Stimulated activated CD8-positive, alpha-beta memory T cell treated with anti-CD3 and anti-CD28 coated beads, Interleukin-7, amount 100 ng/mL, for 48 hours (primary cell): ENCODE measurements at regions not wholly inside any gene's neighbourhood (a gene's known extent, or its start where the extent isn't known, plus 50 kb on each side); places are given as distances from the start of the nearest gene placed in this dataset.
"Not testable (repeated sequence)": the region's sequence is repeated elsewhere in the genome, so short reads cannot be mapped to it uniquely, and the experiment has no call there.

ENCODE experiments used
- DNase-seq, 2 donors: peaks; one replicate each; pipeline ENCODE4 v3.0.0-alpha.2; 2020; ENCODE audit warnings: low read depth in 1 of 2; ENCODE audit errors: extremely low read depth in 1 of 2

GRCh38 chr13:78540058-78540457 is 63.3 kb downstream of the POU4F1 start:
- no peak for DNase-seq

- not testable (repeated sequence) for DNase-seq
Measured at GRCh38 chr13:78526044-78526443, 77.3 kb downstream of the POU4F1 start.

DNA sequence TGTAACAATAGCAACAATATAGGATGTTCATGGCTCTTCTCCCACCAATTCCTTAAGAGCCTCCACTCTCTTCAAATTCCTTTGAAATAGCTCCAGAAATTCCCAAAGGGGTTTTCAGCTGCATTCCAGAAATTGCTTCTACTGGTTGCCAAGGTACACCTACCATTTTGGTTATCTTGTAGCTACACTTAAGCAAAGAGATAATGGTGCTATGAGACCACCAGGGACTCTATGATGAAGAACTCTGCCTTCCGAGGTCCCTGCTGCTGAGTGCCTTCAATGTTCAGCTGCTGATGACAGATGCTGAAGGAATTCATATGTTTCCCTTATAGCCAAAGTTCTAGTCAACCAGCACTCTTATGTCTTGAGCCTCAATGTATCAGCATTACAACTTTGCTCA is 78.4 kb downstream of the POU4F1 start:
- no peak for DNase-seq

DNA sequence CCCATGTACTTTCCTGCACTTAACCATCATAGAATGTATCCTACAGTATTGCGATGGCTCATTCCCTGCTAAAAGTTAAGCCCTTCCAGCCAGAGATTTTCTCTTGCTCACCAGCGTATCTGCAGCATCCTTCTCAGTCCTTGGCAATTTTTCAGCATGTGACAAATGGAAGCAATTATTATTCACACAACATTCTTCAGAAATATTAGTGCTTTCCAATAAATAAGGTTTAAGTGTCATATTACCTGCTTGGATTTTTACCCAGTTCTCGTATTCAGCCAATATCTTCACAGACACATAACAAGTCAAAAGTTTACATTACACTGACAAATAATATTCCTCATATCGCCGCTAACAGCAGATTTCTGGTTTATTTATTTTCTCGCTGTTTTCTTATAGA is 82.3 kb downstream of the POU4F1 start:
- no peak for DNase-seq

DNA sequence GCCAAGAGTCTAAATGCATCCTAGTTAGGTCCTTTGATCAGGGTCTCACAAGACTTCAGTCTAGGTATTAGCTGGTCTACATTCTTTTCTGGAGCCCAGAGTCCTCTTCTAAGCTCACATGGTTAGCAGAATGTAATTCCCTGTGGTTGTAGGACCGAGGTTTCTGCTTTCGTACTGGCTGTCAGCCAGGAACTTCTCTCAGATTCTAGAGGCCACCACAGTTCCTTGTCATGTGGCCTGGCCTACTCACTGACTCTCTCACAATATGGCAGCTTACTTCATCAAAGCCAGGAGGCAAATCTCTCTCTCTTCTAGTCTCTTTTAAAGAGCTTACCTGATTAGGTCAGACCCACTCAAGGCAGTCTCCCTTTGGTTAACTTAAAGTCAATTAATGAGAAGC is 82.9 kb downstream of the POU4F1 start:
- no peak for DNase-seq

DNA sequence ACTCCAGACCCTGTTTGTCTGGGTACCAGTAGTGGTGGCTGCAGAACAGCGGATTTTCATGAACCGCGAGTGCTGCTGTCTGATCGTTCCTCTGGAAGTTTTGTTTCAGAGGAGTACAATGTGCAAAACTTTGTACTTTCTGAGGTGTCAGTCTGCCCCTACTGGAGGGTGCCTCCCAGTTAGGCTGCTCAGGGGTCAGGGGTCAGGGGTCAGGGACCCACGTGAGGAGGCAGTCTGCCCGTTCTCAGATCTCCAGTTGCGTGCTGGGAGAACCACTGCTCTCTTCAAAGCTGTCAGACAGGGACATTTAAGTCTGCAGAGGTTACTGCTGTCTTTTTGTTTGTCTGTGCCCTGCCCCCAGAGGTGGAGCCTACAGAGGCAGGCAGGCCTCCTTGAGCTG is 84.9 kb downstream of the POU4F1 start:
- not testable (repeated sequence) for DNase-seq

- DNase-seq: no peak
Measured at GRCh38 chr13:78499802-78500201, 103.5 kb downstream of the POU4F1 start.

DNA sequence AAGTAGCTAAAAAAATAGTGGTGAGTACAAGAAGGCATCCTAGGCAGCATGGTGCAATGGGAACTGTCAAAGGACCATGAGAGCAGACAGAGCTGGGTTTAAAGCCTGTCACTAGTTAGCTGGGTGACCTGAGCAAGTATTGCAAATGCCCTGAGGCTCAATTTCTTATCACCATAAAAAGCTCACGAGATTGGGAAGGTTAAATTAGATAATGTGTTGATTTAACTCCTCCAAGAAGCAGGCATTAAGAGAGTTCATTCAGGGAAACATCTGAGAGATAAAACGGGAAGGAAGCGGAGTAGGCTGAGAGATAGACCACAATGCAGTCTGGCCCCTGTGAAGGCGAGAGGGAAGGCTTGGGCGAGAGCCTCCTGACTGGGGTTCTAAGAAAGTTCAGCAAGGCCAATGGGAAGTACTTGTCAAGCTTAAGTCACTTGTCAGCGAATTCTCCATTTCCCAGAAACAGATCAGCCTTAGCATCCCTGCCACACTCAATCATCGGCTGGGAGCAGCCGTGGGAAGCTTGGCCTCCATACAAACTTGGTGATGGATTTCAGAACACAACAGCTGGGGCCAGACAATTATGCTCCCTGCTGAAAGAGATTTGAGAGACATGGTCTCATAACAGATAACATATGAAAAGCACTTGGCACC is 105.5 kb downstream of the POU4F1 start:
- DNase-seq: no peak

DNA sequence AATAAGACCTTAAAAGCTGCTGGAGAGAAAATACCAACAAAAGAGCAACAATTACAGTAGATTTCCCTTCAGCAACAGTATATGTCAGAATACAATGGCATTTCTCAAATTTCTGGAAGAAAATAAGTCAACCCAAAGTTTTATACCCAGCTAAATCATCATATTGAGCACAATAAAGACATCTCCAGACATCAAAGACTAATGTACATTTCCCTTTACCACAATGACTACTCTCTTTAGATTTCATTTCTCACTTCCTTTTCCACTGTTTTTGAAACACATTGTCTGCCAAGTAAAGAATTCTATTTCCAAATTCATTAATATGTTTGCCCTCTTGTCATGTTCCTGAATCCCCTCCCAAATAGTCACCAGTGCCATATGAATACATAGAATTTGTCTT is 111.4 kb downstream of the POU4F1 start:
- no peak for DNase-seq

DNA sequence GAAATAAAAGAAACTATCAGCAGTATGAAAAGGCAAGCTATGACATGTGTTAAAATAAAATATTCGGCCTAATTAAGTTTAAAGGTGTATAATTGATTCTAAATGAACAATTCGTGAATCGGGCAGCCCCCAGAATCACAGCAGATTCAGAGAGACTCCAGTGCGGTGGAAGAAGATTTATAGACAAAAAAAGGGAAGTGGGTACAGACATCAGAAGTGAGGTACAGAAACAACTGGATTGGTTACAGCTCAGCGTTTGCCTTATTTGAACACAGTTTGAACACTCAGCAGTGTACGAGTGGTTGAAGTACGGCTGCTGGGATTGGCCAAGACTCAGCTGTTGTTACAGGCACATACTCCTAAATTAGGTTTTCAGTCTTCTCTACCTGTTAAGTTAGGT is 113.1 kb downstream of the POU4F1 start:
- DNase-seq: not testable (repeated sequence)

- no peak for DNase-seq
Measured at GRCh38 chr13:78487707-78488106, 115.6 kb downstream of the POU4F1 start.

DNA sequence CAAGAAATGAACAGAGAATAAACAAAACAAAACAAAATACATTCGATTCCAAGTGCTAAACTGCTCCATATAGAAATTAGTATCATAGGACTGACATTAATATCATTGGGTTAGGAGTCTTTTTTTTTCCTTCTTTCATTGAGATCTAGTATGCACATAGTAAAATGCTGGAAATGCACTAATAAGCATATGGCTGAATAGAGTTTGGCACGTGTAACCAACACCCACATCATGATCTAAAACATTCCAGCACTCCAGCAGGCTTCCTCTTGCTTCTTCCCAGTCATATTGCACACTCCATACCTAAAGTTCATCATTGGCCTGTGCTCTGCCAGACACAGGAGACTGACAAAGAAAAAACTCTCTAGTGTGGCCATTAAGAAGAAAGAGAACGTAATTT is 117.5 kb downstream of the POU4F1 start:
- DNase-seq: no peak

DNA sequence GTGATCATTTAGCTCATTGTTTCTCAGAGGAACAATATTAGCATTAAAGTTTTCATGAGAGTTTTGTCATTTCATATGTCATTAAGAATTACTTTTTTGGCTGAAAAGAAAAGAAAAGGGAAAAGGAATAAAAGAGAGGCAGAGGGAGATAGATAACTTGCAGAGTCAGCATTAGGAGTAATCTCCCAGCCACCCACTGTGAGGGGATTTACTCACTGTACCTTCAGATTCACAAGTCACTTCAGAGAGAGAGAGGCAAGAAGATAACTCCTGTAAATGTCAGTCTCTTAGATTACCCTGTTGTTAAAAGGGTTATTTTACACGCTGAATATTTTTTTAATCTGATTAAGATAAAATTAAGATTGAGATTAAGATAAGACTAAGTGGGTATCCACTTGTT is 125.2 kb downstream of the POU4F1 start:
- no peak for DNase-seq

GRCh38 chr13:78476910-78477309 is 126.4 kb downstream of the POU4F1 start:
- DNase-seq: no peak

DNA sequence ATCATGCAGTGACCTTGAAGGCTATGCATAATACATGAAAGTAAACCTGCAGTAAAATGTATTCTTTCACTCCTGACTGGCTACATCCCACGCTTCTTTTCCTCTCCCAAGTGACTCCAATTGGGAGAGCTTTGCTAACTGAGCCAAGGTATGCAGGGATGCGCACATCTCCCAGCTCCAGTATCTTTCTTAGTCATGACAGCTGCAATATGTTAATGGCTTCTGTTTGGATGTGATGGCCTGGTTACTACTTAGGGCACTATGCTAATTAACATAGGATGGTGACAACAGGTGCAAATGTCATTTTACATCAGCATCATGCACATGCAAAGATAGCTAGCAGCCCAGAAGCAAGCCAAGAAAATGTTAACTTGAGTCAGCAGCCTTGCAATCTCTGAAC is 134.7 kb downstream of the POU4F1 start:
- DNase-seq: no peak

DNA sequence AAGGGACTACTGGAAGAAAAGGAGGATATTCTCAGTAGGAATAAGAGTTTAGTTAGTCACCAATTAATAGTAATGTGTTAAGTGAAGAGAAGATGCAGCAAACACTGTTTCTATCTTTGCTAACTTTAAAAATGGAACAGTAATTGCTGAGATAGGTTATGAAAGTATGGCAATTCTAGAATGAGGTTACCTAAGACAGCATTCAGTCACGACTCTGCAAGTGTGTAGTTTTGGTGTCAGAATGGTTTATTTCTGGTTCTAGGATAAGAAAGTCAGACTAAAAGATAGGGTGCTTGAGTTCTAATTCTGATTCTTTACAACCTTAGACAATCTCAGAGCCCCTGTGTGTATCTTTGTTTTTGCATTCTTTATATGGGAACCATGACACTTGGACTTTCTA is 138.1 kb downstream of the POU4F1 start:
- DNase-seq: no peak

DNA sequence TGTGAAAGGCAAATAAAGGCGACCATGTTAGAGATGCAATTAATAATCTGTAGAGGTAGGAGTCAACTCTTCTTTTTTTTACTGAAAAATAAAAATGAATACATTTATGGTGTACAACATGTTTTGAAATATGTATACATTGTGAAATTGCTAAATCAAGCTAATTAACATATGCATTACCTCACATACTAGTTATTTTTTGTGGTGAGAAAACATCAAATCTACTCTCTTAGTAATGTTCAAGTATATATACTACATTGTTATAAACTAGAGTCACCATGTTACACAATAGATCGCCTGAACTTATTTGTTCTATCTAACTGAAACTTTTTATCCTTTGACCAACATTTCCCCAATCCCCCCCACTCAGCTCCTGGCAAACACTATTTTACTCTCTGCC is 143.2 kb downstream of the POU4F1 start:
- DNase-seq: no peak

- DNase-seq: no peak
Measured at GRCh38 chr13:78443839-78444238, 159.5 kb downstream of the POU4F1 start.

DNA sequence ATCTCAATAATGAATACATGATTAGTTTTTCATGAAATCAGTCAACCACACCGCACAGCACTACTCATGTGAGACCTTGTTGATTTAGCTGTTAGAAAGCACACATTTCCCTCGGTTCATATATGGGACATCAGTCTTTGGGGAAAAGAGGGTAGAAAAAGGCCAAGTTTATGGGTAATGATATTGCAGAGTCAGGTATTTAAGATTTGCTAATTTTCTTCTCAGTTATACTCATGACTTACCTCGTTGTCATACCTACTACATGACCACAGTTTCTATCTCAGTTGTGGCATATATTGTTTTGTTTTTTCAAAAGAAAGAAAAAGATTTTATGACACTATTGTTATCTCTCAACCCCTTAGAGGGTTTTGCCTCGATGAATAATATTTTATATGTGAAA is 165.6 kb downstream of the POU4F1 start:
- no peak for DNase-seq

GRCh38 chr13:78436311-78436710 is 167.0 kb downstream of the POU4F1 start:
- DNase-seq: no peak

DNA sequence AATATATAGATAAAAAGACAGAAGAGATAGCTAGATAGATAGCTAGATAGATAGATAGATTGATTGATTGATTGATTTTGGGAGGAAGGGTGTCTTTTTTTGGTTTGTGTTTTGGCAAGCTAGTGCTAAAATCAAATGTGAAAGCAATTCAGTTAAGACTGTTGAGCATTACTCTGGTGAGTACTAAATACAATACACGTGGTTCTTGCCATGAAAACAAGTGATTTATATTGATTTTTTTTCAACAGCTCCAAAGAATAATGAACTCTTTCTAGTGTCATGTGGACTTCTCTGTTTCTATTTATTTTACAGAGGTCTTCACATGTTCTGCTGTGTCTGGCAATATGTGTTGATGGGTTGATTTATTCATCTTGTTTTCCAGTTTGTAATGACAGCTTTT is 172.0 kb downstream of the POU4F1 start:
- DNase-seq: no peak

- no peak for DNase-seq
Measured at GRCh38 chr13:78430811-78431210, 172.5 kb downstream of the POU4F1 start.

DNA sequence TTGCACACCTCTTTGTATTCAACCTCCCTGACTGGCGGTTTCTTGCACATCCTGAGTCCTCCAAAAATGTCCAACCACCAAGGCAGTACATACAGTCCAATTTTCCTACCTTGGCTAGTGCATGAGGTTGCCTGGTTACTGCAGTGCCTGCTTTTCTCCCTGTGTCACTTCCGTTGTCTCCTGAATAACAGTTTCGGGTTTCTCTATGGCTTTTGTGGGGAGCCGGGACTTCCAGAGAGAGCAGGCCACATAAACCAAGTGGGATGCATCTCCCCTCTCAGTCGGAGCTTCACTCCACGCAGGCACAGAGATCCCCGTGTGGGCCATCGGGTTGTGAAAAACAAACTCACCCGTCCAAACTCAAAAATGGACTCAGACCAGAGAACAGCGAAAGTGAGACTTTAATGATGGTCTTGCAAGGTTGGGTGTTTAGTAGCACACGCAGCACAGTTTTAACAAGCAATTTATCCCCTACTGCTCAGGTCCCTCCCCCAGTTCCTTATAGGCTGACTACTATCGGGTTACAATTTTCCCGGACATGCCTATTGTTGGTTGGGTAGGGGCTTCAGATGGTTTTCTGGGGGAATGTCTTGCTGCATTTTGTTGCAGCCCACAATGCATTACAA is 173.1 kb downstream of the POU4F1 start:
- no peak for DNase-seq
